WTC11 (cell line): ENCODE measurements at regions not wholly inside any gene's neighbourhood (a gene's known extent, or its start where the extent isn't known, plus 50 kb on each side); places are given as distances from the start of the nearest gene placed in this dataset.

Experiments used
- SMAD4 ChIP-seq: sonication (generic); formaldehyde crosslinking; IDR thresholded peaks from 2 replicates; pipeline ENCODE4 v1.8.0; 2022; ENCODE audit warnings: mild to moderate bottlenecking, missing genetic modification reagents
- SP1 ChIP-seq: sonication (generic); formaldehyde crosslinking; conservative IDR thresholded peaks from 2 replicates; pipeline ENCODE4 v1.8.1; 2022; ENCODE audit warnings: missing genetic modification reagents
- TF ChIP-seq, protein P1 (sequence below): fragments of 200-600 bp; IDR thresholded peaks from 2 replicates; pipeline ENCODE4 v1.8.0; 2022; ENCODE audit warnings: antibody characterized with exemption
- TF ChIP-seq, protein P2 (sequence below): sonication (generic); formaldehyde crosslinking; IDR thresholded peaks from 2 replicates; pipeline ENCODE4 v1.8.1; 2023; ENCODE audit warnings: mild to moderate bottlenecking, missing genetic modification reagents, moderate library complexity
- TF ChIP-seq, protein P3 (sequence below): fragments of 250-450 bp; sonication (Bioruptor Pico); IDR thresholded peaks from 2 replicates; pipeline ENCODE4 v2.1.2; 2022; ENCODE audit warnings: mild to moderate bottlenecking, moderate library complexity
- TF ChIP-seq, protein P4 (sequence below): sonication (generic); formaldehyde crosslinking; IDR thresholded peaks from 2 replicates; pipeline ENCODE4 v1.8.1; 2022; ENCODE audit warnings: low read depth, missing genetic modification reagents, borderline replicate concordance

DNA sequence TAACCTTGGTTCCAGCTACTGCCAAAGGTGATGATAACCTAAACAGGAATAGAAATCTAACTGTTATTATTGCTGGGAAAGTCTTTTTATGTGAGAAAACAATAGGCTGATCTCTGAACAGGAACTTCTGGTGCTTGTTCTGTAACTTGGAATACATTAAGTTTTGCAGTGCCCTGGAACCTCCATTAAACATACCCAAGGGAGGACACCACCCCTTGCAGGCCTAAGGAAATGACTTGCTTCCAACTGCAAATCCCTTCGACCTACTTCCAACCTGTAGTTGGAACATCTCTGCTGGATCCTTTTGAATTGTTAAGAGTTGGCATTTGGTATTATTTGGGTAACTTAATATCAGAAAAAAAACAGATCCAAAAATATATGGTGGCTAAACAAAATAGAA is 188.4 kb upstream of the API5 start:
- TF ChIP-seq, protein P1, sequence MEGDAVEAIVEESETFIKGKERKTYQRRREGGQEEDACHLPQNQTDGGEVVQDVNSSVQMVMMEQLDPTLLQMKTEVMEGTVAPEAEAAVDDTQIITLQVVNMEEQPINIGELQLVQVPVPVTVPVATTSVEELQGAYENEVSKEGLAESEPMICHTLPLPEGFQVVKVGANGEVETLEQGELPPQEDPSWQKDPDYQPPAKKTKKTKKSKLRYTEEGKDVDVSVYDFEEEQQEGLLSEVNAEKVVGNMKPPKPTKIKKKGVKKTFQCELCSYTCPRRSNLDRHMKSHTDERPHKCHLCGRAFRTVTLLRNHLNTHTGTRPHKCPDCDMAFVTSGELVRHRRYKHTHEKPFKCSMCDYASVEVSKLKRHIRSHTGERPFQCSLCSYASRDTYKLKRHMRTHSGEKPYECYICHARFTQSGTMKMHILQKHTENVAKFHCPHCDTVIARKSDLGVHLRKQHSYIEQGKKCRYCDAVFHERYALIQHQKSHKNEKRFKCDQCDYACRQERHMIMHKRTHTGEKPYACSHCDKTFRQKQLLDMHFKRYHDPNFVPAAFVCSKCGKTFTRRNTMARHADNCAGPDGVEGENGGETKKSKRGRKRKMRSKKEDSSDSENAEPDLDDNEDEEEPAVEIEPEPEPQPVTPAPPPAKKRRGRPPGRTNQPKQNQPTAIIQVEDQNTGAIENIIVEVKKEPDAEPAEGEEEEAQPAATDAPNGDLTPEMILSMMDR, result no peak
- TF ChIP-seq, protein P2, sequence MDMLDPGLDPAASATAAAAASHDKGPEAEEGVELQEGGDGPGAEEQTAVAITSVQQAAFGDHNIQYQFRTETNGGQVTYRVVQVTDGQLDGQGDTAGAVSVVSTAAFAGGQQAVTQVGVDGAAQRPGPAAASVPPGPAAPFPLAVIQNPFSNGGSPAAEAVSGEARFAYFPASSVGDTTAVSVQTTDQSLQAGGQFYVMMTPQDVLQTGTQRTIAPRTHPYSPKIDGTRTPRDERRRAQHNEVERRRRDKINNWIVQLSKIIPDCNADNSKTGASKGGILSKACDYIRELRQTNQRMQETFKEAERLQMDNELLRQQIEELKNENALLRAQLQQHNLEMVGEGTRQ, result no peak
- TF ChIP-seq SP1 (CRISPR knock-in tag) (no peak), SMAD4 (no peak)
- TF ChIP-seq, protein P3, sequence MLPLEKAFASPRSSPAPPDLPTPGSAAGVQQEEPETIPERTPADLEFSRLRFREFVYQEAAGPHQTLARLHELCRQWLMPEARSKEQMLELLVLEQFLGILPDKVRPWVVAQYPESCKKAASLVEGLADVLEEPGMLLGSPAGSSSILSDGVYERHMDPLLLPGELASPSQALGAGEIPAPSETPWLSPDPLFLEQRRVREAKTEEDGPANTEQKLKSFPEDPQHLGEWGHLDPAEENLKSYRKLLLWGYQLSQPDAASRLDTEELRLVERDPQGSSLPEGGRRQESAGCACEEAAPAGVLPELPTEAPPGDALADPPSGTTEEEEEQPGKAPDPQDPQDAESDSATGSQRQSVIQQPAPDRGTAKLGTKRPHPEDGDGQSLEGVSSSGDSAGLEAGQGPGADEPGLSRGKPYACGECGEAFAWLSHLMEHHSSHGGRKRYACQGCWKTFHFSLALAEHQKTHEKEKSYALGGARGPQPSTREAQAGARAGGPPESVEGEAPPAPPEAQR (CRISPR knock-in tag), result no peak
- TF ChIP-seq, protein P4, sequence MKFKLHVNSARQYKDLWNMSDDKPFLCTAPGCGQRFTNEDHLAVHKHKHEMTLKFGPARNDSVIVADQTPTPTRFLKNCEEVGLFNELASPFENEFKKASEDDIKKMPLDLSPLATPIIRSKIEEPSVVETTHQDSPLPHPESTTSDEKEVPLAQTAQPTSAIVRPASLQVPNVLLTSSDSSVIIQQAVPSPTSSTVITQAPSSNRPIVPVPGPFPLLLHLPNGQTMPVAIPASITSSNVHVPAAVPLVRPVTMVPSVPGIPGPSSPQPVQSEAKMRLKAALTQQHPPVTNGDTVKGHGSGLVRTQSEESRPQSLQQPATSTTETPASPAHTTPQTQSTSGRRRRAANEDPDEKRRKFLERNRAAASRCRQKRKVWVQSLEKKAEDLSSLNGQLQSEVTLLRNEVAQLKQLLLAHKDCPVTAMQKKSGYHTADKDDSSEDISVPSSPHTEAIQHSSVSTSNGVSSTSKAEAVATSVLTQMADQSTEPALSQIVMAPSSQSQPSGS, result no peak
